Gastroesophageal sphincter (tissue), 3 donors: ENCODE measurements at regions not wholly inside any gene's neighbourhood (a gene's known extent, or its start where the extent isn't known, plus 50 kb on each side); places are given as distances from the start of the nearest gene placed in this dataset.

ENCODE experiments used
- EP300 ChIP-seq: sonication (generic); formaldehyde crosslinking; IDR thresholded peaks from one replicate; pipeline ENCODE4 v1.6.1; 2017; ENCODE audit warnings: antibody characterized with exemption, mild to moderate bottlenecking
- POLR2A ChIP-seq, 2 donors: fragments of 450-650 bp; IDR thresholded peaks; one replicate each; pipeline ENCODE4 v1.6.1; 2017; ENCODE audit warnings: antibody characterized with exemption in 2 of 2, mild to moderate bottlenecking in 2 of 2, moderate library complexity in 1 of 2
- POLR2AphosphoS5 ChIP-seq: sonication (generic); formaldehyde crosslinking; IDR thresholded peaks from one replicate; pipeline ENCODE4 v1.6.1; 2017; ENCODE audit warnings: antibody characterized with exemption
- TF ChIP-seq, protein P1 (sequence below), 4 experiments: fragments of 200-600 bp in 2 of 4; fragments of 450-650 bp in 2 of 4; sonication (generic) in 1 of 4; IDR thresholded peaks; one replicate each; pipeline ENCODE4 v1.5.1; 2017 to 2019; ENCODE audit warnings: antibody characterized with exemption in 4 of 4, mild to moderate bottlenecking in 2 of 4, moderate library complexity in 2 of 4

DNA sequence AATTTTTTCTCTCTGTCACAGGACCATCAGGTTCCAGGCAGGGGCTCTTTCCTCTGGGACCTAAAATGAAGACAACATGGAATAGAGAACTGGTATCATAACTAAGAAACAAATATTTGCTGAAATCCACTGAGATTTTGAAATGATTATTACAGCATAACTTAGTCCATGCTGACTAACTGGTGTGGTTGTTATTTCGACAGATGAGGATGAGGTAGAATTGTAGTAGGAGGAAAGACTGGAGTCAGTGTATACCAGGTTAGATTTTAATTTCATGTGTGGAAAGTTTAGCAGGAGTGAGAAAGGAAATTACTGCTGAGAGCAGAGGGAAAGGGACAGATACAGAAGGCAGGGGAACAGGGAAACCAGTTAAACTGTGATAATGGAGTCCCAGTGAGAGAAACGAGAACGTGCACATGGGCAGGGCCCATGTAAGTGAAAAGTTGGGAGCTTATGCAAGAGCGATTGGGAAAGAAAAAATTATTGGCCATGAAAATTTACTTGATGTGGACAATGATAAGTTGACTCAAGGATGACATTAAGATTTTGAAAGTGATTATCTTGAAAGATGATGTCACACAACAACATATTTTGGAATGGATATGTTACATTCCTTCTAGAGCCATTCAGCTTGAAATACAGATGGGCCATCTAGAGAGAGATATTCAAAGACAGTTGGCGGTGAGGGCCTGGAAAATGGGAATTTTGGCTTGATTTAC lies 98.7 kb upstream of the DDIT4L start:
- TF ChIP-seq, protein P1, sequence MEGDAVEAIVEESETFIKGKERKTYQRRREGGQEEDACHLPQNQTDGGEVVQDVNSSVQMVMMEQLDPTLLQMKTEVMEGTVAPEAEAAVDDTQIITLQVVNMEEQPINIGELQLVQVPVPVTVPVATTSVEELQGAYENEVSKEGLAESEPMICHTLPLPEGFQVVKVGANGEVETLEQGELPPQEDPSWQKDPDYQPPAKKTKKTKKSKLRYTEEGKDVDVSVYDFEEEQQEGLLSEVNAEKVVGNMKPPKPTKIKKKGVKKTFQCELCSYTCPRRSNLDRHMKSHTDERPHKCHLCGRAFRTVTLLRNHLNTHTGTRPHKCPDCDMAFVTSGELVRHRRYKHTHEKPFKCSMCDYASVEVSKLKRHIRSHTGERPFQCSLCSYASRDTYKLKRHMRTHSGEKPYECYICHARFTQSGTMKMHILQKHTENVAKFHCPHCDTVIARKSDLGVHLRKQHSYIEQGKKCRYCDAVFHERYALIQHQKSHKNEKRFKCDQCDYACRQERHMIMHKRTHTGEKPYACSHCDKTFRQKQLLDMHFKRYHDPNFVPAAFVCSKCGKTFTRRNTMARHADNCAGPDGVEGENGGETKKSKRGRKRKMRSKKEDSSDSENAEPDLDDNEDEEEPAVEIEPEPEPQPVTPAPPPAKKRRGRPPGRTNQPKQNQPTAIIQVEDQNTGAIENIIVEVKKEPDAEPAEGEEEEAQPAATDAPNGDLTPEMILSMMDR (IDR thresholded peaks at IDR 0.05), result no peak
- TF ChIP-seq POLR2AphosphoS5 (no peak), POLR2A (IDR thresholded peaks at IDR 0.05) (no peak), EP300 (no peak)
